ENCODE measurements at regions not wholly inside any gene's neighbourhood (a gene's known extent, or its start where the extent isn't known, plus 50 kb on each side); places are given as distances from the start of the nearest gene placed in this dataset.

DNA sequence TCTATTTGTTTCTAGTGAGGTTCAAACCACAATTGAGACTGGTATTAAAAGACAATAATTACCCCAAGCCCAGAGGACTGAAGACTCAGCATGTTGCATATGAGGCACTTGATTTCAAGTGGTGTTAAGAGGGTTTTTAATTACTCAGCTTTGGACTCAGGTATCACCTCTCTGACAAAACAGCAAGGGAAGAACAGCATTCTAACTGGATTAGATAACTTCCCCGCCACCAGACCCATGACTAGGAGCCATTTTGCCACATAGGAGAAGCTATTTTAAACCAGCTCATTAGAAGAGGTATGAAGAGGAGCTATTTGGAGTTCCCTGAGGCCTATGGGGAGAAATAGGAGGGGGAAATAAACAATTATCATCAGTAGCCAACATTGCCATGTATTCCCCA is 226.1 kb upstream of the TOX3 start:
- TF ChIP-seq, protein P1, sequence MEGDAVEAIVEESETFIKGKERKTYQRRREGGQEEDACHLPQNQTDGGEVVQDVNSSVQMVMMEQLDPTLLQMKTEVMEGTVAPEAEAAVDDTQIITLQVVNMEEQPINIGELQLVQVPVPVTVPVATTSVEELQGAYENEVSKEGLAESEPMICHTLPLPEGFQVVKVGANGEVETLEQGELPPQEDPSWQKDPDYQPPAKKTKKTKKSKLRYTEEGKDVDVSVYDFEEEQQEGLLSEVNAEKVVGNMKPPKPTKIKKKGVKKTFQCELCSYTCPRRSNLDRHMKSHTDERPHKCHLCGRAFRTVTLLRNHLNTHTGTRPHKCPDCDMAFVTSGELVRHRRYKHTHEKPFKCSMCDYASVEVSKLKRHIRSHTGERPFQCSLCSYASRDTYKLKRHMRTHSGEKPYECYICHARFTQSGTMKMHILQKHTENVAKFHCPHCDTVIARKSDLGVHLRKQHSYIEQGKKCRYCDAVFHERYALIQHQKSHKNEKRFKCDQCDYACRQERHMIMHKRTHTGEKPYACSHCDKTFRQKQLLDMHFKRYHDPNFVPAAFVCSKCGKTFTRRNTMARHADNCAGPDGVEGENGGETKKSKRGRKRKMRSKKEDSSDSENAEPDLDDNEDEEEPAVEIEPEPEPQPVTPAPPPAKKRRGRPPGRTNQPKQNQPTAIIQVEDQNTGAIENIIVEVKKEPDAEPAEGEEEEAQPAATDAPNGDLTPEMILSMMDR (IDR thresholded peaks at IDR 0.05) = no peak
- TF ChIP-seq POLR2A (IDR thresholded peaks at IDR 0.05) = no peak

Data from testis (tissue), 2 donors.